WTC11 (cell line): ENCODE measurements at regions not wholly inside any gene's neighbourhood (a gene's known extent, or its start where the extent isn't known, plus 50 kb on each side); places are given as distances from the start of the nearest gene placed in this dataset.

Source experiments
- ATAC-seq: fragments of 200-7000 bp; cut with Tn5 transposase; 2 replicates; pipeline ENCODE4 v1.10.0; 2021; ENCODE audit warnings: mild to moderate bottlenecking, moderate library complexity
- CTCF ChIA-PET: fragments of 300-600 bp; sonication (Branson Sonifier 250); formaldehyde crosslinking; loops from one replicate; lab custom pipeline; 2021; ENCODE audit warnings: antibody characterized with exemption; lab: Charles Lee
- POLR2A ChIA-PET: fragments of 350-600 bp; sonication (Branson Sonifier 250); formaldehyde crosslinking; loops from one replicate; lab custom pipeline; 2021; ENCODE audit warnings: antibody characterized with exemption; lab: Charles Lee
- DNase-seq: peaks from one replicate; pipeline ENCODE4 v3.0.0; 2021; ENCODE audit warnings: low spot score
- H3K27ac Mint-ChIP-seq: 2 replicates; pipeline ENCODE4 v1.8.0; 2021; ENCODE audit warnings: mixed read lengths
- H3K27me3 Mint-ChIP-seq: 2 replicates; pipeline ENCODE4 v1.8.0; 2021; ENCODE audit warnings: low read depth, mild to moderate bottlenecking, moderate library complexity, mixed read lengths
- H3K36me3 Mint-ChIP-seq: 2 replicates; pipeline ENCODE4 v1.8.0; 2021; ENCODE audit warnings: mixed read lengths
- H3K4me1 Mint-ChIP-seq: 2 replicates; pipeline ENCODE4 v1.8.0; 2022; ENCODE audit warnings: mixed read lengths
- H3K4me3 Mint-ChIP-seq: 2 replicates; pipeline ENCODE4 v1.8.0; 2021; ENCODE audit warnings: mild to moderate bottlenecking, moderate library complexity, mixed read lengths
- H3K9me3 Mint-ChIP-seq: 2 replicates; pipeline ENCODE4 v1.8.0; 2021; ENCODE audit warnings: mixed read lengths
- ATF3 ChIP-seq: sonication (generic); formaldehyde crosslinking; conservative IDR thresholded peaks from 2 replicates; pipeline ENCODE4 v1.8.1; 2022; ENCODE audit warnings: mild to moderate bottlenecking, missing genetic modification reagents
- ATF6 ChIP-seq: sonication (generic); formaldehyde crosslinking; IDR thresholded peaks from 2 replicates; pipeline ENCODE4 v1.8.1; 2023; ENCODE audit warnings: mild to moderate bottlenecking, missing genetic modification reagents
- E2F5 ChIP-seq: sonication (generic); formaldehyde crosslinking; IDR thresholded peaks from 2 replicates; pipeline ENCODE4 v1.8.1; 2022; ENCODE audit warnings: mild to moderate bottlenecking, moderate library complexity, missing genetic modification reagents
- ELF4 ChIP-seq: sonication (generic); formaldehyde crosslinking; IDR thresholded peaks from 2 replicates; pipeline ENCODE4 v1.8.1; 2022; ENCODE audit warnings: low read depth, mild to moderate bottlenecking, moderate library complexity, missing genetic modification reagents
- ESRRA ChIP-seq: sonication (generic); formaldehyde crosslinking; IDR thresholded peaks from 2 replicates; pipeline ENCODE4 v1.8.1; 2022; ENCODE audit warnings: mild to moderate bottlenecking, missing genetic modification reagents, borderline replicate concordance
- FOXP1 ChIP-seq: sonication (generic); formaldehyde crosslinking; IDR thresholded peaks from 2 replicates; pipeline ENCODE4 v1.8.0; 2022; ENCODE audit warnings: missing genetic modification reagents, mild to moderate bottlenecking, moderate library complexity, borderline replicate concordance
- IRF2 ChIP-seq: sonication (generic); formaldehyde crosslinking; IDR thresholded peaks from 2 replicates; pipeline ENCODE4 v1.8.0; 2022; ENCODE audit warnings: low read depth, missing genetic modification reagents, borderline replicate concordance
- JAZF1 ChIP-seq: fragments of 250-450 bp; sonication (Bioruptor Pico); IDR thresholded peaks from 2 replicates; pipeline ENCODE4 v1.9.0; 2021; ENCODE audit warnings: moderate library complexity, mild to moderate bottlenecking, inconsistent platforms
- MLX ChIP-seq: sonication (generic); formaldehyde crosslinking; IDR thresholded peaks from 2 replicates; pipeline ENCODE4 v1.8.1; 2023; ENCODE audit warnings: mild to moderate bottlenecking, missing genetic modification reagents, moderate library complexity
- MYBL2 ChIP-seq: sonication (generic); formaldehyde crosslinking; IDR thresholded peaks from 2 replicates; pipeline ENCODE4 v1.8.1; 2023; ENCODE audit warnings: mild to moderate bottlenecking, moderate library complexity, missing genetic modification reagents
- NFATC4 ChIP-seq: fragments of 250-450 bp; sonication (Bioruptor Pico); IDR thresholded peaks from 2 replicates; pipeline ENCODE4 v1.9.0; 2021; ENCODE audit warnings: mild to moderate bottlenecking
- NFE2L1 ChIP-seq: sonication (generic); formaldehyde crosslinking; IDR thresholded peaks from 2 replicates; pipeline ENCODE4 v1.8.1; 2023; ENCODE audit warnings: missing genetic modification reagents
- NFYB ChIP-seq: sonication (generic); formaldehyde crosslinking; conservative IDR thresholded peaks from 2 replicates; pipeline ENCODE4 v1.8.0; 2022; ENCODE audit warnings: low read depth, missing genetic modification reagents
- NR3C1 ChIP-seq: sonication (generic); formaldehyde crosslinking; conservative IDR thresholded peaks from 2 replicates; pipeline ENCODE4 v1.8.1; 2023; ENCODE audit warnings: low read depth, mild to moderate bottlenecking, missing genetic modification reagents
- PREB ChIP-seq: sonication (generic); formaldehyde crosslinking; IDR thresholded peaks from 2 replicates; pipeline ENCODE4 v1.8.1; 2022; ENCODE audit warnings: mild to moderate bottlenecking, missing genetic modification reagents, moderate library complexity, borderline replicate concordance
- SMAD4 ChIP-seq: sonication (generic); formaldehyde crosslinking; IDR thresholded peaks from 2 replicates; pipeline ENCODE4 v1.8.0; 2022; ENCODE audit warnings: mild to moderate bottlenecking, missing genetic modification reagents
- SP1 ChIP-seq: sonication (generic); formaldehyde crosslinking; conservative IDR thresholded peaks from 2 replicates; pipeline ENCODE4 v1.8.1; 2022; ENCODE audit warnings: missing genetic modification reagents
- STAT6 ChIP-seq: sonication (generic); formaldehyde crosslinking; conservative IDR thresholded peaks from 2 replicates; pipeline ENCODE4 v1.8.1; 2023; ENCODE audit warnings: mild to moderate bottlenecking, low read depth, missing genetic modification reagents, moderate library complexity
- TP53 ChIP-seq: sonication (generic); formaldehyde crosslinking; IDR thresholded peaks from 2 replicates; pipeline ENCODE4 v1.8.1; 2023; ENCODE audit warnings: mild to moderate bottlenecking, missing genetic modification reagents
- ZMAT4 ChIP-seq: fragments of 250-450 bp; sonication (Bioruptor Pico); IDR thresholded peaks from 2 replicates; pipeline ENCODE4 v1.9.0; 2021; ENCODE audit warnings: mild to moderate bottlenecking
- ZNF232 ChIP-seq: sonication (generic); formaldehyde crosslinking; IDR thresholded peaks from 2 replicates; pipeline ENCODE4 v1.8.0; 2022; ENCODE audit warnings: mild to moderate bottlenecking, missing genetic modification reagents
- ZNF263 ChIP-seq: sonication (generic); formaldehyde crosslinking; IDR thresholded peaks from 2 replicates; pipeline ENCODE4 v1.8.1; 2022; ENCODE audit warnings: low read depth, mild to moderate bottlenecking, moderate library complexity, missing genetic modification reagents

GRCh38 chr16:20241321-20241720 is 86.0 kb downstream of the GP2 start (continued):
- TF ChIP-seq E2F5 (CRISPR knock-in tag) (no peak), ZMAT4 (CRISPR knock-in tag) (no peak), JAZF1 (CRISPR knock-in tag) (no peak), NFATC4 (CRISPR knock-in tag) (no peak), ATF6 (no peak), TP53 (CRISPR knock-in tag) (no peak)
- TF ChIP-seq, all 79 proteins: peak for 0

GRCh38 chr16:20236579-20237289 is 90.6 kb downstream of the GP2 start:
- H3K27ac Mint-ChIP-seq = no peak overlapping the region
- ChIA-PET CTCF (no interaction called here), POLR2A (no interaction called here)
- TF ChIP-seq ZNF232 = no peak
- TF ChIP-seq SP1 (CRISPR knock-in tag) = no peak
- TF ChIP-seq ATF3 (CRISPR knock-in tag) = no peak
- TF ChIP-seq PREB (CRISPR knock-in tag) = no peak
- no peak for TF ChIP-seq E2F5 (CRISPR knock-in tag)
- no peak for TF ChIP-seq NR3C1 (CRISPR knock-in tag)
- no peak for TF ChIP-seq MLX
- TF ChIP-seq ESRRA (CRISPR knock-in tag) = no peak
- H3K4me1 Mint-ChIP-seq = peaks cover 4% of the 10 kb centered on the region; the same call in 1 of the 2 replicates
- peaks cover 3% of the 10 kb centered on the region; the same call in 1 of the 2 replicates for H3K9me3 Mint-ChIP-seq
- no peak overlapping the region for H3K4me3 Mint-ChIP-seq
- DNase-seq (no peak), ATAC-seq (no peak)
- no peaks in the 10 kb centered on the region for H3K27me3 Mint-ChIP-seq
- no peaks in the 10 kb centered on the region; the same call in 1 of the 2 replicates for H3K36me3 Mint-ChIP-seq

- POLR2A ChIA-PET = no interaction called here
- Mint-ChIP-seq H3K36me3 (peaks cover 12% of the 10 kb centered on the region), H3K27me3 (peaks cover 3% of the 10 kb centered on the region; the same call in 1 of the 2 replicates), H3K4me3 (no peak overlapping the region), H3K27ac (no peak overlapping the region), H3K9me3 (peaks cover 19% of the 10 kb centered on the region), H3K4me1 (peaks cover 14% of the 10 kb centered on the region)
- ATAC-seq (no peak), DNase-seq (no peak)
- CTCF ChIA-PET = no interaction called here
- no peak for TF ChIP-seq FOXP1 (CRISPR knock-in tag)
- TF ChIP-seq ELF4 = no peak
- TF ChIP-seq STAT6 (CRISPR knock-in tag) = no peak
- TF ChIP-seq IRF2 (CRISPR knock-in tag) = no peak
- no peak for TF ChIP-seq ATF3 (CRISPR knock-in tag)
- no peak for TF ChIP-seq SMAD4 (CRISPR knock-in tag)
- no peak for TF ChIP-seq ZNF263
- TF ChIP-seq MYBL2 = no peak
- TF ChIP-seq NFE2L1 = no peak
- no peak for TF ChIP-seq NFYB
- TF ChIP-seq E2F5 (CRISPR knock-in tag) = no peak
Observed at GRCh38 chr16:20225228-20225733, 102.0 kb downstream of the GP2 start.
